Skeletal muscle tissue (tissue), 3 donors: ENCODE measurements at regions not wholly inside any gene's neighbourhood (a gene's known extent, or its start where the extent isn't known, plus 50 kb on each side); places are given as distances from the start of the nearest gene placed in this dataset.
"Not testable (repeated sequence)": the region's sequence is repeated elsewhere in the genome, so short reads cannot be mapped to it uniquely, and the experiment has no call there.

Experiments
- H3K27ac ChIP-seq: one replicate; pipeline ENCODE4 v1.7.0; 2013; ENCODE audit warnings: mild to moderate bottlenecking, low read depth, low read length, inconsistent platforms
- H3K27me3 ChIP-seq, 3 donors: one replicate each; pipeline ENCODE4 v1.7.0; 2013; ENCODE audit warnings: low read length in 3 of 3; ENCODE audit not compliant: control insufficient read depth in 3 of 3, insufficient read depth in 3 of 3
- H3K36me3 ChIP-seq, 3 donors: one replicate each; pipeline ENCODE4 v1.7.0; 2013; ENCODE audit warnings: low read length in 3 of 3; ENCODE audit not compliant: control insufficient read depth in 3 of 3, insufficient read depth in 3 of 3
- H3K4me1 ChIP-seq, 3 donors: one replicate each; pipeline ENCODE4 v1.7.0; 2013; ENCODE audit warnings: low read length in 3 of 3, mild to moderate bottlenecking in 3 of 3; ENCODE audit not compliant: control insufficient read depth in 3 of 3, insufficient read depth in 3 of 3
- H3K4me3 ChIP-seq, 3 donors: one replicate each; pipeline ENCODE4 v1.7.0; 2013; ENCODE audit warnings: low read length in 3 of 3
- H3K9ac ChIP-seq, 3 donors: one replicate each; pipeline ENCODE4 v1.7.0; 2013; ENCODE audit warnings: low read length in 3 of 3, mild to moderate bottlenecking in 3 of 3, moderate library complexity in 2 of 3, low read depth in 1 of 3
- H3K9me3 ChIP-seq, 3 donors: one replicate each; pipeline ENCODE4 v1.7.0; 2013; ENCODE audit warnings: low read length in 3 of 3; ENCODE audit not compliant: control insufficient read depth in 3 of 3
- donor health status: Osteomylitis.

- not testable (repeated sequence) for H3K27ac ChIP-seq, H3K9ac ChIP-seq, H3K36me3 ChIP-seq, H3K9me3 ChIP-seq, H3K4me3 ChIP-seq, H3K4me1 ChIP-seq, H3K27me3 ChIP-seq
These were observed 53.0 kb upstream of the LYZL2 start for GRCh38 chr10:30682377-30683199.

GRCh38 chr10:30680908-30681307 is 51.4 kb upstream of the LYZL2 start:
- Histone ChIP-seq H3K27ac (no peak overlapping the region), H3K4me3 (no peak overlapping the region), H3K4me1 (no peaks in the 10 kb centered on the region), H3K27me3 (peaks cover 0 to 3% (median 0%) of the 10 kb centered on the region in 3 donors), H3K36me3 (no peaks in the 10 kb centered on the region), H3K9ac (no peak overlapping the region), H3K9me3 (no peaks in the 10 kb centered on the region)
